Activated CD8-positive, alpha-beta T cell treated with anti-CD3 and anti-CD28 coated beads for 36 hours (primary cell): ENCODE measurements at regions not wholly inside any gene's neighbourhood (a gene's known extent, or its start where the extent isn't known, plus 50 kb on each side); places are given as distances from the start of the nearest gene placed in this dataset.

Experiments
- ATAC-seq: fragments of 200-7000 bp; cut with Tn5 transposase; one replicate; pipeline ENCODE4 v1.10.0; 2021; ENCODE audit warnings: mild to moderate bottlenecking, moderate library complexity
- CTCF ChIA-PET: fragments of 350-600 bp; sonication (Branson Sonifier 250); formaldehyde crosslinking; loops from one replicate; lab custom pipeline; 2021; ENCODE audit warnings: antibody characterized with exemption; lab: Charles Lee
- POLR2A ChIA-PET: fragments of 350-600 bp; sonication (Branson Sonifier 250); formaldehyde crosslinking; loops from one replicate; lab custom pipeline; 2021; ENCODE audit warnings: antibody characterized with exemption; lab: Charles Lee
- DNase-seq: peaks from one replicate; pipeline ENCODE4 v3.0.0-alpha.2; 2020
- H3K27ac Mint-ChIP-seq: one replicate; pipeline ENCODE4 v1.8.0; 2021; ENCODE audit warnings: mild to moderate bottlenecking, mixed read lengths
- H3K27me3 Mint-ChIP-seq: one replicate; pipeline ENCODE4 v1.8.0; 2021; ENCODE audit warnings: mixed read lengths
- H3K36me3 Mint-ChIP-seq: one replicate; pipeline ENCODE4 v1.8.0; 2021; ENCODE audit warnings: low read depth, mixed read lengths
- H3K4me1 Mint-ChIP-seq: one replicate; pipeline ENCODE4 v1.8.0; 2021; ENCODE audit warnings: low read depth, mixed read lengths
- H3K4me3 Mint-ChIP-seq: one replicate; pipeline ENCODE4 v1.8.0; 2021; ENCODE audit warnings: mild to moderate bottlenecking, moderate library complexity, mixed read lengths
- H3K9me3 Mint-ChIP-seq: one replicate; pipeline ENCODE4 v1.8.0; 2021; ENCODE audit warnings: mixed read lengths
- intact Hi-C: fragments of 100-400 bp; cut with micrococcal nuclease; formaldehyde crosslinking; loops from one replicate; pipeline ENCODE4 v1.10.0; 2022
- TF ChIP-seq, protein P1 (sequence below): fragments of 200-600 bp; IDR thresholded peaks from one replicate; pipeline ENCODE4 v1.8.0; 2022; ENCODE audit warnings: antibody characterized with exemption, mild to moderate bottlenecking

DNA sequence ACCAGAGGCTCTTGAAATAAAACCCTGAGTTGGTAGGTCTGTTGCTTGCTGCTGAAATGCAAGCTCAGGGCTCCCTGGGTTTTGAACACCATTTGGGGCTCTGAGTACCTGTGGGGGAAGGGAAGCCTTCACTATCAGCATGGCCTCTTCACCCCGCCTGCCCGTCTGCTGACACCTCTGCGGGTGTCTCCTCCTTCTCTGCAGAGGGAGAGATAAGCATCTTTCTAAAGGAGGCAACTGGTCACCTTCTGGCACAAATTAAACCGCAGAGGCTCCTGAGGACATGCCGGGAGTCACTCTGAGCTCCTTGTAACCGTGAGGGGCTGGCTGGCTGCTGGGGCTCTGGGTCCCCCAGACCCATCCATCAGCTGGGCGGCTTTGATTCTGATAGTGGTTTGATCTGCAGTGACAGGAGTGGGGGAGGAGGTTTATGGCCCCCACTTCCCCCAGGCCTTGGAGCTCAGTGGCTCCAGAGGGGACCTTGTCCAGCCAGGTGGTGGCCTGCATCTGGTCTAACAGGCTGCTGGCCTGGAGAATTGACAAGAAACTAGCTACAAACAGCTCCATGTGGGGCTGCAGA is 123.5 kb downstream of the IRF8 start:
- Mint-ChIP-seq H3K36me3 (peaks cover 2% of the 10 kb centered on the region), H3K27me3 (peaks cover 35% of the 10 kb centered on the region)
- TF ChIP-seq, protein P1, sequence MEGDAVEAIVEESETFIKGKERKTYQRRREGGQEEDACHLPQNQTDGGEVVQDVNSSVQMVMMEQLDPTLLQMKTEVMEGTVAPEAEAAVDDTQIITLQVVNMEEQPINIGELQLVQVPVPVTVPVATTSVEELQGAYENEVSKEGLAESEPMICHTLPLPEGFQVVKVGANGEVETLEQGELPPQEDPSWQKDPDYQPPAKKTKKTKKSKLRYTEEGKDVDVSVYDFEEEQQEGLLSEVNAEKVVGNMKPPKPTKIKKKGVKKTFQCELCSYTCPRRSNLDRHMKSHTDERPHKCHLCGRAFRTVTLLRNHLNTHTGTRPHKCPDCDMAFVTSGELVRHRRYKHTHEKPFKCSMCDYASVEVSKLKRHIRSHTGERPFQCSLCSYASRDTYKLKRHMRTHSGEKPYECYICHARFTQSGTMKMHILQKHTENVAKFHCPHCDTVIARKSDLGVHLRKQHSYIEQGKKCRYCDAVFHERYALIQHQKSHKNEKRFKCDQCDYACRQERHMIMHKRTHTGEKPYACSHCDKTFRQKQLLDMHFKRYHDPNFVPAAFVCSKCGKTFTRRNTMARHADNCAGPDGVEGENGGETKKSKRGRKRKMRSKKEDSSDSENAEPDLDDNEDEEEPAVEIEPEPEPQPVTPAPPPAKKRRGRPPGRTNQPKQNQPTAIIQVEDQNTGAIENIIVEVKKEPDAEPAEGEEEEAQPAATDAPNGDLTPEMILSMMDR, result no peak

DNA sequence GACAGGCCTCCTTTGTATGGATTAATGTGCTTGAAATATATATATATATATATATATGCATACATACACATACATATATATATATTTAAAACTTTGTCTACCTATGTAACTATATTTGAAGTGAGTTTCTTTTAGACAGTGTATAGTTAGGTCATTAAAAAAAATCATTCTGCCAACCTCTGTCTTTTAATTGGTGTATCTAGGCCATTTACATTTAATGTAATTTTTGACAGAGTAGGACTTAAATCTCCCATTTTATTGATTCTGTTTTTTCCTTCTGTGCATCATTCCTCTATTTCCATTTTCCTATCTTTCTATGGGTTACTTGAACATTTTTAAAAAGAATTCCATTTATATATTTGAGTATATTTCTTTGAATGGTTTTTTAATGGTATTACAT is 125.2 kb downstream of the IRF8 start:
- Mint-ChIP-seq H3K27ac (no peak overlapping the region), H3K27me3 (peaks cover 22% of the 10 kb centered on the region)
- CTCF ChIA-PET, result interaction anchor here (1.4 to 6.9 kb wide), 2 partner anchors 8 to 204 kb away, joined by 5 to 83 read pairs; no protein-coding TSS in a partner anchor

More for the DNA sequence above, 123.5 kb downstream of the IRF8 start:
- Mint-ChIP-seq H3K4me1 (peaks cover 2% of the 10 kb centered on the region), H3K4me3 (no peak overlapping the region), H3K27ac (no peak overlapping the region), H3K9me3 (peaks cover 20% of the 10 kb centered on the region)
- DNase-seq, result no peak
- ChIA-PET CTCF (interaction anchor here (1.0 to 6.9 kb wide), 3 partner anchors 22 to 202 kb away, joined by 3 to 83 read pairs (median 6); no protein-coding TSS in a partner anchor), POLR2A (interaction anchor here (1.8 kb wide), 1 partner anchor 10 kb away, joined by 4 read pairs; no protein-coding TSS in a partner anchor)
- intact Hi-C loops, result no loop called here
- no peak for ATAC-seq

DNA sequence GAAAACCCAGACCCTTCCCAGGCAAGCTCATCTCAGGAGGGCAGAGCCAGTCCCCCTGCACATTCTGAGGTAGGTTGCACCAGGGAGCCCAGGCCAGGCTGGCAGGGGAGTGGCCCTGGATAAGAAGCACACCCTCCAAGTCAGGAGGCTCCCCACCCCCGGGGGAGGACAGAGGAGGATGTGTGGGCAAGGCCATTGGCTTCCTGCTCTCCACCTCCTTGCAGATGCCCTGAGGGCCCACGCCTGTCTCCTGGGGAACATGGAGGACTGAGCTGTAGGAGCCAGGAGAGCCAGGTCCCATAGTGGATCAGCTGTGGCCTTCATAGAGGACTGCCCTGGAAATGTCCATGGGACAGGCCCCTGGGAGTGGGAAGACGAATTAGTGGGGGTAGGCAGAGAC is 126.7 kb downstream of the IRF8 start:
- Mint-ChIP-seq H3K9me3 (peaks cover 8% of the 10 kb centered on the region), H3K27me3 (peaks cover 10% of the 10 kb centered on the region), H3K36me3 (peaks cover 2% of the 10 kb centered on the region), H3K4me1 (no peaks in the 10 kb centered on the region), H3K4me3 (no peak overlapping the region), H3K27ac (no peak overlapping the region)
- CTCF ChIA-PET, result interaction anchor here (1.5 kb wide), 1 partner anchor 18 kb away, joined by 8 read pairs; no protein-coding TSS in a partner anchor
- intact Hi-C loops, result no loop called here
- TF ChIP-seq, protein P1, result no peak
- DNase-seq (no peak), ATAC-seq (no peak)
- POLR2A ChIA-PET, result no interaction called here

More for the DNA sequence above, 125.2 kb downstream of the IRF8 start:
- H3K36me3 Mint-ChIP-seq, result peaks cover 2% of the 10 kb centered on the region
- H3K9me3 Mint-ChIP-seq, result peaks cover 16% of the 10 kb centered on the region
- no peak for ATAC-seq
- POLR2A ChIA-PET, result interaction anchor here (1.8 kb wide), 1 partner anchor 12 kb away, joined by 4 read pairs; no protein-coding TSS in a partner anchor
- intact Hi-C loops, result no loop called here
- H3K4me1 Mint-ChIP-seq, result no peaks in the 10 kb centered on the region
- no peak for DNase-seq
- no peak overlapping the region for H3K4me3 Mint-ChIP-seq
- TF ChIP-seq, protein P1, result no peak

DNA sequence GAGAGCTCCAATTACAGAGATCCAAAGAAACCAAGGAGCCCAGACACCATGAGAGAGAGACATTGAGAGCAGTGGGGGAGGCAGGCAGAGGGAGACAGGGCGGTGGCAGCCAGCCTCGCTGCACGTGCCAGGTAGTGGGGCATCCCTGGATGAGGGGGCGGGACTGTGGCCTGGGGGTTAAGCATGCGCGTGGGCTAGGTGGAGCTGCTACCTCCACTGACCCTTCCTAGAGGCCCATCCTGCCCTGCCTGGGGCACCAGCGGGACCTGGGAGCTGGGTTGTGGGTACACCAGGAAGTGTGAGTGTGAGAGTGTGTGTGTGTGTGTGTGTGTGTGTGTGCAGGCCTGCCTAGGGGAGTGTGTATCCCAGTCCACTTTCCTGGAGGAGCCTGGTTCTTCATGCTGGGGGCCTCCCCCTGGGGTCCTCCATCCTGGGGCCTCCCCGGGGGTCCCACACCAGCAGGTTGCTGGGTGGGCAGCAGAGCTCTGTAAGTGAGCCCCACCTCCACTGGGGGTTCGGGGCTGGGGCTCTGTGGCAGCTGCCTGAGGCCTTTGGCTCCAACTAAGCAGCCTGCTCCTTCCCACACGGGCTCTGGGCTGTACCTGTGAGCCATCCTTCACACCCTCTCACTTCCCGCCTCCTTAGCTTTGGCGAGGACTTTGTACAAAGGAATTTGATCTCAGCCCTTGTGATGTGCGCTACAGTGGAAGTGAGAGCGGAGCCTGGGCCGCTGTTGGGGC is 127.4 kb downstream of the IRF8 start:
- Mint-ChIP-seq H3K27ac (no peak overlapping the region), H3K9me3 (peaks cover 8% of the 10 kb centered on the region), H3K4me3 (no peak overlapping the region), H3K4me1 (no peaks in the 10 kb centered on the region), H3K36me3 (peaks cover 2% of the 10 kb centered on the region), H3K27me3 (peaks cover 8% of the 10 kb centered on the region)
- intact Hi-C loops, result no loop called here
- TF ChIP-seq, protein P1, result no peak
- DNase-seq (no peak), ATAC-seq (no peak)
- POLR2A ChIA-PET, result no interaction called here
- CTCF ChIA-PET, result interaction anchor here (0.8 to 1.5 kb wide), 2 partner anchors 18 to 205 kb away, joined by 3 to 8 read pairs; no protein-coding TSS in a partner anchor
